CD4-positive, alpha-beta T cell treated with Interleukin-15 for 4 hours (primary cell): ENCODE measurements at regions not wholly inside any gene's neighbourhood (a gene's known extent, or its start where the extent isn't known, plus 50 kb on each side); places are given as distances from the start of the nearest gene placed in this dataset.

Experiments used
- DNase-seq: peaks from one replicate; pipeline ENCODE4 v3.0.0-alpha.2; 2020; ENCODE audit warnings: low spot score

- no peak for DNase-seq
Observed at GRCh38 chr2:64371727-64372126, 82.2 kb upstream of the LGALSL start.

- DNase-seq = no peak
Observed at GRCh38 chr2:64374686-64375085, 79.3 kb upstream of the LGALSL start.

GRCh38 chr2:64376926-64377325 lies 77.0 kb upstream of the LGALSL start:
- no peak for DNase-seq

GRCh38 chr2:64379186-64379585 lies 74.8 kb upstream of the LGALSL start:
- DNase-seq = no peak

- no peak for DNase-seq
Observed at GRCh38 chr2:64380853-64381527, 73.0 kb upstream of the LGALSL start.

GRCh38 chr2:64383016-64383591 lies 70.9 kb upstream of the LGALSL start:
- DNase-seq = no peak

GRCh38 chr2:64383881-64384280 lies 70.1 kb upstream of the LGALSL start:
- DNase-seq = no peak

GRCh38 chr2:64386676-64387075 lies 67.3 kb upstream of the LGALSL start:
- DNase-seq = no peak

GRCh38 chr2:64390586-64390985 lies 63.4 kb upstream of the LGALSL start:
- DNase-seq = no peak

GRCh38 chr2:64391424-64391823 lies 62.5 kb upstream of the LGALSL start:
- DNase-seq = no peak

- DNase-seq = no peak
Observed at GRCh38 chr2:64391940-64392339, 62.0 kb upstream of the LGALSL start.

- no peak for DNase-seq
Observed at GRCh38 chr2:64392529-64392928, 61.4 kb upstream of the LGALSL start.

GRCh38 chr2:64393383-64394010 lies 60.5 kb upstream of the LGALSL start:
- no peak for DNase-seq

GRCh38 chr2:64394153-64394552 lies 59.8 kb upstream of the LGALSL start:
- no peak for DNase-seq

GRCh38 chr2:64396001-64396400 lies 58.0 kb upstream of the LGALSL start:
- no peak for DNase-seq

- DNase-seq = no peak
Observed at GRCh38 chr2:64396551-64396950, 57.4 kb upstream of the LGALSL start.

- DNase-seq = no peak
Observed at GRCh38 chr2:64398516-64399129, 55.3 kb upstream of the LGALSL start.

- no peak for DNase-seq
Observed at GRCh38 chr2:64399521-64399920, 54.4 kb upstream of the LGALSL start.

GRCh38 chr2:64400105-64400728 lies 53.7 kb upstream of the LGALSL start:
- DNase-seq = no peak

- DNase-seq = no peak
Observed at GRCh38 chr2:64400733-64401528, 53.0 kb upstream of the LGALSL start.

GRCh38 chr2:64401529-64401880 lies 52.5 kb upstream of the LGALSL start:
- DNase-seq = no peak

- no peak for DNase-seq
Observed at GRCh38 chr2:64402876-64403275, 51.1 kb upstream of the LGALSL start.
